ENCODE measurements at regions not wholly inside any gene's neighbourhood (a gene's known extent, or its start where the extent isn't known, plus 50 kb on each side); places are given as distances from the start of the nearest gene placed in this dataset.
"Not testable (repeated sequence)": the region's sequence is repeated elsewhere in the genome, so short reads cannot be mapped to it uniquely, and the experiment has no call there.

- no peak for DNase-seq (ENCODE audit: low spot score)
Measured at GRCh38 chr2:2896011-2896410, 481.6 kb downstream of the EIPR1 start.

DNA sequence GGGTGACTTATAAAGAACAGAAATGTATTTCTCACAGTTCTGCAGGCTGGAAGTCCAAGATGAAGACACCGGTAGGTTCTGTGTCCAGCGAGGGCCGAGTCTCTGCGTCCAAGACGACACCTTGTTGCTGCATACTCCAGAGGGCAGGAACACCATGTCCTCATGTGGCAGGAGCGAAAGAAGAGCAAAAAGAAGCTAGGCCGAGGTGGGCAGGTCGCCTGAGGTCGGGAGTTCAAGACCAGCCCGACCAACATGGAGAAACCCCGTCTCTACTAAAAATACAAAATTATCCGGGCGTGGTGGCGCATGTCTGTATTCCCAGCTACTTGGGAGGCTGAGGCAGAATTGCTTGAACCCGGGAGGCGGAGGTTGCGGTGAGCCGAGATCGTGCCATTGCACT, 483.6 kb downstream of the EIPR1 start:
- not testable (repeated sequence) for DNase-seq (ENCODE audit: low spot score)

GRCh38 chr2:2892892-2893291, 484.7 kb downstream of the EIPR1 start:
- DNase-seq (ENCODE audit: low spot score), result no peak

- DNase-seq (ENCODE audit: low spot score), result no peak
Measured at GRCh38 chr2:2892378-2892777, 485.2 kb downstream of the EIPR1 start.

DNA sequence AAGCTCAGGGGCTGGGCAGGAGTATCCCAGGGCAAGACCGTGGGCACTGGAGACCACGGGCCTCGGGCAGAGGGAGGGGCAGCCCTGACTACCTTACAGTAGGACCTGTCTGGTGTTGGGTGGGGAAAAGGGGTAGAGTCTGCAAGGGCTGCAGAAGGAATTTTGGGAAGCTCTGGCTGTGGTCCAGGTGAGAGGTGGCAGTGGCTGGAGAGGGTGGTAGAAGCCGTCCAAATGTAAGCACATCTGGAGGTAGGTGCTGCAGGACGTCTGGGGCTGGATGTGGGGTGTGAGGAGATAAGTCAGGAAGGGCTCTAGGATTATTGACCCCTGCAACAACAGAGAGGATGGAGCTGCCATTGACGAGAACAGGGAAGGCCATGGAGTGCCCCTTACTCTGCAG, 486.7 kb downstream of the EIPR1 start:
- DNase-seq (ENCODE audit: low spot score), result no peak

DNA sequence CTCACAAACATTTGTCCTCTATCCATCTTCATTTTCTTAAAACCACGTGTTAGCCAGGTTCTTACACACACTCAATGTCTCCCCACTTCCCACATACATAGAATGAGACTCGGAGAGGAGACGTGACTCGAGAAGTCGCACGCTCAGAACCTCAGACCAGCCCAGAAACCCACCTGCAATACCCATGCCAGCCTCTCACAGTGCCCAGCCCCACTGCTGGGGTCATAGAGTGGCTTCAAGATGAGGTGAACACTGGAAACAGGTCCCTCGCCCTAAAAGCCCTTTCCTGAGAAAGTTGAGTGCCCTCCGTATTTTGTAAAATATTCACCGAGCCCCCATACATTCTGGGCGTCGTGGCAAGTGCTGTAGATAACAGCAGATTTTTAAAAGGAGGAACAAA, 487.4 kb downstream of the EIPR1 start:
- DNase-seq (ENCODE audit: low spot score), result no peak

DNA sequence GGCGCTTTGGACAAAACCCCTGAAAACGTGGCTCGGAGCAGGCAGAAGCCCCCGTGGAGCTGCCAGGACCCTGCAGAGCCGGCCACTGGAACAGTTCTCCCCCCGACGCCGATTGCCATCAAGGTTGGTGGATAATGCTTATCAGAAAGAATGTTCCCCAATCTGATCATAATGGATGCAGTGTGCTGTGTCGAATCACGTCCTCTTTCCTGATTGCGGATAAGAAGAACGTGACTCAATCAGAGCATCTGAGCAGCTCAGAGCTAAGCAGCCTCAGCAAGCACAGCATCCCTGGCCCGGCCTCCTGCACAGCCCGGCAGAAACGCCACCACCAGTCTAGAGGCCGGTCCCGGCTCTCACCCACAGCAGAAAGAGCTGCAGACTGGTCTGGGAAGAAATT, 488.0 kb downstream of the EIPR1 start:
- DNase-seq (ENCODE audit: low spot score), result no peak

GRCh38 chr2:2889141-2889540, 488.5 kb downstream of the EIPR1 start:
- DNase-seq (ENCODE audit: low spot score), result no peak

DNA sequence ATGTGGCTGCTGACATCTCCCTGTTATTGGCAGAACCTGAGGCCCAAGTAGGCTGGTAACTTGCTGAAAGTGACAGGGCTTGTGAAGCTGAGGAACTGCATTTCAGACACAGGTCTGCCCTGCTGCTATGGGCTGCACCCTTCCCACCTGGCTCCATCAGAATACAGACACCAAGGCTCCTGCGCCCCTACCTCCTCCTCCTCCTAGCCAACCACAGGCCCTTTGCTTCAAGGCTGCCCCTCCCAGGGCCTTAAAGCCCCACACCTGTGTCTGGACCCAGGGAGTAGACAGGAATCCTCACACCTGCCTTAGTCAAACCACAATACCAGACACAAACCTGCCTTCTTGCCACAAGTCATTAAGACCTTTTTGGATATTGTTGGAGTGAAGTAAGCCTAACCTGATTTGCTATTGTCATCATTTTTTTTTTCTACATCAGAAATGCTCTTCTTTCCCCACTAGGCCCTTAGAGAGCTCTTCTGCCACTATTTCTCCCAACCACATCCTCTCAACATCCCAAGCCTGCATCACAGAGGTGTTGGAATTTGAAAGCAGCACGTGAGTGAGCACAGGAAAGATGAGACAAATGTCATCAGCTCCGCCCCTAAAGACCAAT, 489.7 kb downstream of the EIPR1 start:
- DNase-seq (ENCODE audit: low spot score), result no peak

- DNase-seq (ENCODE audit: low spot score), result no peak
Measured at GRCh38 chr2:2886922-2887321, 490.7 kb downstream of the EIPR1 start.

DNA sequence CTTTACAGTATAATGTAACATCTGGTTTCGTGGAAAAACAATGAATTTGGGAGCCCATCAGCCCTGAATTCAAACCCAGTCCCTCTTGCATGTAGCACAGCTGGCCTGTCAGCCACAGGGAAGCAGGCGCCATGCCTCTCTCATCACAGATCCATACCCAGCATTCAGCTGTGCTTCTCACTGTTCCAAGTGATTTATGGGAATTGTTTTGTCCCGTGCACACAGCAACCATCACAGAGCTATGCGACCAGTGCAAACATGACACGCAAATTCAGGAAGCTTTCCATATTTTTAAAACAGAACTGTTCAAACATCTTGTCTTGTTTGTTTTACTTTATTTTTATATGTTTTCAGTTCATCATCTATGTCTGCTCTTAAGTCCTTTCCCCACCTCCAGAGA, 496.1 kb downstream of the EIPR1 start:
- no peak for DNase-seq (ENCODE audit: low spot score)

DNA sequence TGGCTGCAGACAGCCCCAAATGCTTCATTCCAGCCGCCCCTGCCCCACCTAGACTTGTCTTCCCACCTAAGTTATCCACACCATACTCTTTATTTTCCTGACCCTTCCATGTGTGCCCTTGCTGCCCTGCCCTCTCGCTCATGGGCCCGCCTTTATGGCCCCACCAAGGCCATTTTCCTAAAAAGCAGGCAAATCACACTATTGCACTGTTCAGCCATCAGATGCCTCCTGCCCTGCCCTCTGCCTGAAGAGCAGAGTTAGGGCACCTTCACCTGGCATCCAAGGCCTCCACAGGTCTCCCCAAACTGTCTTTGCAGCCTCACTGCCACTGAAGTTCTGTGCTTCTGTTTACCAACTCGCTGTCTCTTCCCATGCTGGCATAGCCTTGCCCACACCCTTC, 496.7 kb downstream of the EIPR1 start:
- DNase-seq (ENCODE audit: low spot score), result no peak

DNA sequence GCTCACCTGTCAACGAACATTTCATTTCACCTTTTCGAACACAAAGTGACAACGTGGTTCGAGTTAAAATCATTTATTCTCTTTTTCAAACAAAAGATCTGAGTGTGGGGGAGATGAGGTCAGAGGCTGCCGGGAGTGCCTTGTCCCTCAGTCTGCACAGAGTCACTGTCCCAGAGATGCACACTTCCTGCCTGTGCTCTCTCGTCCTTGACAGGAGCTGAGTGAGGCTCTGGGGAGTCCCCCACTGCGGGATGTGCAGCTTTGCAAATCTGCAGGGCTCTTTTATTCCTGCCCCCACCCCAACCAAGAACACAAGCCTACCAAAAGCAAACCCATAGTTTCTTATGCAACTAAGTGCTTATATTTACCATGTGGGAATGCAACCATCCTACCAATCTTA, 497.8 kb downstream of the EIPR1 start:
- DNase-seq (ENCODE audit: low spot score), result no peak

- DNase-seq (ENCODE audit: low spot score), result no peak
Measured at GRCh38 chr2:2879071-2879470, 498.5 kb downstream of the EIPR1 start.

GRCh38 chr2:2877427-2877826, 500.2 kb downstream of the EIPR1 start:
- DNase-seq (ENCODE audit: low spot score), result no peak

DNA sequence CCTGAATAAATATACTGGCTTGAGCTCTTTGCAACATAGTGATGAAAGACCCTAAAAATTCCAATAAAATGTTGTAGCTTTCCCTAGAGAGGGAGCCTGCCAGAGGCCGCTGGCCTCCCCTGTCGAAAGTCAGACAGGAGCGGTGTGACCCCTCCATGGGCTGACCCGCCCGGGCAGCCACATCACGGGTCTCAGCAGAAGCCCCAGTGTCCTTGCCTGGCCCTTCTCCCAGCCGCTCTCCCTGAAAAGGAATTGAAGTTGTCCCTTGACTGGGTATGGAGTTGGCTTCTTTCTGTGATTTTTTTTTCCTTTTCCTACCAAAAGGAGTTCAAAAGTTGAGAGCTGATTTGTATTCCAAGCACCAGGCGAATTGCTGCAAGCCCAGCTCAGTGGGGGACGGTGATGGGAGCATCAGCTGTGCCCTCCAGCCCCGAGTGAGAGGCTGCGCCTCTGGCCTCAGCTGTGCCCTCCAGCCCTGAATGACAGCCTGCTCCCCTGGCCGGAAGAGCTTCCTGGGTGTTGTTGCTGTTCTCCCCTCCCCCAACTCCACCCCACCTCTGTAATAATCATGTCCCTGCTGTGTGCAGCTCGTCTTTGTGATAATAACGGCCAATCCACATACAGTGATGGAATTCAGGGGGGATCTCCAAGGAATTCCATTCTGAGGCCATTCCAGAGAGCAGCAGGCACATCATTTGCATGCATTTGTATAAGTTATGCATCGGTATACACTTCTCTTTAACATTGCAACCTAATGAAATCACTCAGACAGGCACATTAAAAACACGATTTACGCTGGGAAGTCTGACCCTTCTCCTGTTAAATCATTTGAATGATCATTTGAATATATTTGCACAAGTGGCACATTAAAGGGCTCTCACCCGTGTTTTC, 501.0 kb downstream of the EIPR1 start:
- DNase-seq (ENCODE audit: low spot score), result no peak

- no peak for DNase-seq (ENCODE audit: low spot score)
Measured at GRCh38 chr2:2875831-2876230, 501.8 kb downstream of the EIPR1 start.

DNA sequence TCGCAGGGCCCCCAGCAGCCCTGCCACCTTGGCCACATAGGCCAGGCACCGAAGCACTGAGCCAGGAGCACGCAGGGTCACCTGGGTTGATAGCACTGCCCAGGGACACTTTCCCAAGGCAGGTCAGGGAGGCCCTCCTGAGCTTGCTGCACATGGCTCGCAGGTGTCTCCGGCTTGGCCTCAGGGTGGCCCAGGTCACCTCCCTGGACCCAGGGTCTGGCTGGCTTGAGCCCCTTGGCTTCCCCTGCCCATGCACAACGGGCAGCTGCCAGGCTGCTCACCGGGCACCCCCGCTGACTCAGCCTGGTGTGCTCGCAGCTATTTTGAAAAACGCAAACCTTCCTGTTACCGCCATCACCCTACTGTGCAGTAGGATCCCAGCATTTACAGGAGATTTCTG, 502.3 kb downstream of the EIPR1 start:
- no peak for DNase-seq (ENCODE audit: low spot score)

DNA sequence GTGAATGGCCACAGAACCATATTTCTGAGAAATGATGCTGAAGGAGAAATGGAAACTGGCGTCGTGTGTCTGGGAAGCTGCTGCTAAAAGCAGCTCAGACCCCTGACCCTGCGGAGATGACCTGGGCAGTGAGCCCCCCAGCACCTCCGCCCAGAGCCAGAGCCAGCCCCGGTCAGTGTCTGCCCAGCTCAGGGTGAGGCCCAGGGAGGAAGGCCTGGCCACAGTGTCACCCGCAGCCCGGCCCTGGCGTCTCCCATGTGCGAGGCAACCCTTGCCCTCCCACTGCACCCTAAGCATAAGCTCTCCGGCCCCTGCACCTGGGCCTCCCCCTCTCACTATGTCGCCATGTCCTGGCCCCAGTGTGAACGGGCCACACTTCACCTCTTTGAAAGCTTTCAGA, 502.8 kb downstream of the EIPR1 start:
- DNase-seq (ENCODE audit: low spot score), result no peak

DNA sequence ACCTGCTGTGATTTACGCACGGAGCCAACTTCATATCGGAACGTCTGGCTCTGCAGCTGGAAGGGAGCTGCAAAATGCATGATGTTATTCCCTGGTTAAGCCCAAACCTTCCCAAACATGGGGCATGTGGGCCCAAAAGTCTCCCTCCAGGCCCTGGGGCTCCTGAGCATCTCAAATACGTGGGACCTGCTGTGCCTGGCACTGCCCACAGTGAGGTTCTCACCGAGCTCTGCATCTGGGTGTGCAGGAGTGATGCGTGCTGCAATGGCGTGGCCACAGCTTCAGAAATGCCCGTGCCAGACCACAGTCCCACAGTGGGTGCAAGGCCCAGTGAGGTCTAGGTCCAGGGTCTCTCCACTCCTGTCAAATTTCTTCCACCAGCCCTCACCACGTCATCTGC, 503.3 kb downstream of the EIPR1 start:
- no peak for DNase-seq (ENCODE audit: low spot score)

DNA sequence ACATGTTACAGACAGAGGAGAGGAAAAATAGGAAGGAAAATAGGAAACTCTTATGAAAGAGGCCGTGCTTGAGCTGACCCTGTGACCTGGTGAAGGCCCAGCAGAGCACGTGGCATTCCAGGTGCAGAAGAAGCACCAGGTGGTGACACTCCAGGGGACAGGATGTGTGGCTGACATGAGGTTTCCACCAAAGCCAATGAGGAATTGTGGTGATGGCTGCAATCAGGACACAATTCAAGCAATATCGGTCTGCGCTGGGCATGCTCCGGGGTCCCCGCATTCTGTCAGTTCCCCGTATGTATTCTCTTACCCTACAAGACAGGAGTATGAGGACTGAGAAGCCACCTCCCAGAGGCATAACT, 504.2 kb downstream of the EIPR1 start:
- DNase-seq (ENCODE audit: low spot score), result no peak

GRCh38 chr2:2872713-2873449, 504.7 kb downstream of the EIPR1 start:
- no peak for DNase-seq (ENCODE audit: low spot score)

DNA sequence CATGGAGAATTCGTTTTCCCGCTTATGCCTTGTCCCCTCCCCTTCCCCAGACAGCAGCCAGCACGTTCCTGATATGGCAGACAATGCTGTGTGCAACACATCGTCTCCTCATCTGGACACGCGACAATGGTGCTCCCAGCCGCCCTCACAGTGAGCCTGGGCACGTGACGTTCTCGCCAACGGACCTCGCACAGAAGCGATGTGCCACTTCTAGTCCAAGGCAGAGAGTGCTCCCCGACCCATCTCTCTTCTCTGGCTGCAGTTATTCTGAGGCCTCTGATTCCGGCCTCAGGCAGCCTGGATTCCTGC, 505.4 kb downstream of the EIPR1 start:
- no peak for DNase-seq (ENCODE audit: low spot score)

All from HuH-7.5 (cell line).